ENCODE measurements at regions not wholly inside any gene's neighbourhood (a gene's known extent, or its start where the extent isn't known, plus 50 kb on each side); places are given as distances from the start of the nearest gene placed in this dataset.
A peak's percentile ranks its signal among the peaks of the same experiment; 100 is the strongest.
"Not testable (repeated sequence)": the region's sequence is repeated elsewhere in the genome, so short reads cannot be mapped to it uniquely, and the experiment has no call there.

GRCh38 chr7:77480102-77480627 lies 56.9 kb upstream of the PTPN12 start:
- H3K27me3 ChIP-seq (ENCODE audit: insufficient read depth, poor library complexity, severe bottlenecking); H3K4me3 ChIP-seq (replicated peaks; ENCODE audit: insufficient read depth, low read length): not testable (repeated sequence)
- DNase-seq (ENCODE audit: low read depth in 1 of 2, low spot score in 1 of 2), result peak; percentile 30 to 66
- peak; percentile 37 for TF ChIP-seq REST (IDR thresholded peaks at IDR 0.05; ENCODE audit: insufficient replicate concordance, low read depth)
- peak overlapping the region; percentile 46 for H3K27ac ChIP-seq (replicated peaks)

GRCh38 chr7:77479536-77480088 lies 57.5 kb upstream of the PTPN12 start:
- H3K4me3 ChIP-seq (replicated peaks; ENCODE audit: insufficient read depth, low read length), result no peak overlapping the region

GRCh38 chr7:77476871-77477270 lies 60.2 kb upstream of the PTPN12 start:
- Histone ChIP-seq H3K27me3 (ENCODE audit: insufficient read depth, poor library complexity, severe bottlenecking) (no peaks in the 10 kb centered on the region), H3K27ac (replicated peaks) (no peak overlapping the region), H3K4me3 (replicated peaks; ENCODE audit: insufficient read depth, low read length) (no peak overlapping the region)
- no peak for DNase-seq (ENCODE audit: low read depth in 1 of 2, low spot score in 1 of 2)
- TF ChIP-seq REST (IDR thresholded peaks at IDR 0.05; ENCODE audit: insufficient replicate concordance, low read depth) (no peak), CTCF (IDR thresholded peaks at IDR 0.05; ENCODE audit: insufficient read depth, low read length) (no peak), POLR2AphosphoS5 (IDR thresholded peaks at IDR 0.05; ENCODE audit: low read depth) (no peak), GABPA (IDR thresholded peaks at IDR 0.05; ENCODE audit: low read depth) (no peak), SPI1 (IDR thresholded peaks at IDR 0.05; ENCODE audit: borderline replicate concordance, low read depth) (no peak)

More at GRCh38 chr7:77479536-77480088, 57.5 kb upstream of the PTPN12 start:
- TF ChIP-seq SPI1 (IDR thresholded peaks at IDR 0.05; ENCODE audit: borderline replicate concordance, low read depth) (no peak), REST (IDR thresholded peaks at IDR 0.05; ENCODE audit: insufficient replicate concordance, low read depth) (no peak), GABPA (IDR thresholded peaks at IDR 0.05; ENCODE audit: low read depth) (no peak), POLR2AphosphoS5 (IDR thresholded peaks at IDR 0.05; ENCODE audit: low read depth) (no peak), CTCF (IDR thresholded peaks at IDR 0.05; ENCODE audit: insufficient read depth, low read length) (no peak)
- DNase-seq (ENCODE audit: low read depth in 1 of 2, low spot score in 1 of 2), result no peak
- 0 out of 2 replicates have a peak overlapping the region, but pooled peaks have one; percentile 9 for H3K27ac ChIP-seq (replicated peaks)
- no peaks in the 10 kb centered on the region for H3K27me3 ChIP-seq (ENCODE audit: insufficient read depth, poor library complexity, severe bottlenecking)
